ENCODE measurements at regions not wholly inside any gene's neighbourhood (a gene's known extent, or its start where the extent isn't known, plus 50 kb on each side); places are given as distances from the start of the nearest gene placed in this dataset.

- no peaks in the 10 kb centered on the region for H3K36me3 ChIP-seq (ENCODE audit: control insufficient read depth in 2 of 4, insufficient read depth in 4 of 4, low read length in 3 of 4)
- H3K27me3 ChIP-seq (replicated peaks in 1 of 4; ENCODE audit: control insufficient read depth in 3 of 4, extremely low read depth in 1 of 4, insufficient read depth in 3 of 4, low read length in 3 of 4): no peaks in the 10 kb centered on the region
- H2BK20ac ChIP-seq (ENCODE audit: low read length): no peak overlapping the region
- no peaks in the 10 kb centered on the region for H3K23me2 ChIP-seq (ENCODE audit: low read depth, low read length)
- no peak overlapping the region for H3K4ac ChIP-seq (replicated peaks; ENCODE audit: insufficient read length, low read depth, low read length)
- ChIA-PET POLR2A (ENCODE audit: partially characterized antibody) (no interaction called here), CTCF (ENCODE audit: partially characterized antibody) (interaction anchor here (1.8 kb wide), 1 partner anchor 10 kb away, joined by 4 read pairs; no protein-coding TSS in a partner anchor)
- H3K79me2 ChIP-seq (ENCODE audit: control insufficient read depth in 1 of 2, insufficient read depth in 2 of 2, low read length in 2 of 2): no peaks in the 10 kb centered on the region
- no peak overlapping the region for H2BK5ac ChIP-seq (ENCODE audit: low read depth, low read length)
- no peaks in the 10 kb centered on the region for H3K9me3 ChIP-seq (ENCODE audit: insufficient read depth in 2 of 2, low read depth in 1 of 2, low read length in 1 of 2)
- H2AFZ ChIP-seq (ENCODE audit: low read length): no peak overlapping the region
- H2AK5ac ChIP-seq (ENCODE audit: low read depth, low read length): no peak overlapping the region
- H3K14ac ChIP-seq (ENCODE audit: insufficient read length): no peak overlapping the region
- 84% methylated on average over 2 of the region's 2 CpGs; no CpG with 5 or more reads in 1 of the 2 experiments for WGBS, 2 experiments (ENCODE audit: extremely low coverage in 1 of 2, insufficient coverage in 1 of 2, insufficient read length in 1 of 2, insufficient replicate concordance in 2 of 2, low coverage in 1 of 2, low lambda C conversion rate in 2 of 2, missing lambda C conversion rate in 1 of 2)
- no peak overlapping the region for H3K27ac ChIP-seq (ENCODE audit: low read depth, low read length)
- H3K79me1 ChIP-seq (ENCODE audit: low read depth, low read length): no peaks in the 10 kb centered on the region
- no peak overlapping the region for H4K5ac ChIP-seq (ENCODE audit: insufficient read length, low read depth, low read length)
- H4K91ac ChIP-seq (replicated peaks; ENCODE audit: insufficient read length, low read length): no peak overlapping the region
- H3K4me3 ChIP-seq (ENCODE audit: extremely low read depth in 1 of 4, insufficient read depth in 2 of 4, low read depth in 3 of 4, low read length in 4 of 4): no peak overlapping the region
- FAIRE-seq (no peak), DNase-seq (ENCODE audit: low read depth in 1 of 2, low spot score in 2 of 2) (no peak)
- H3K56ac ChIP-seq (replicated peaks; ENCODE audit: insufficient read length, low read depth, low read length): no peak overlapping the region
- H4K8ac ChIP-seq (ENCODE audit: extremely low read depth, insufficient read depth, low read length): no peak overlapping the region
- no peak overlapping the region for H2BK120ac ChIP-seq (replicated peaks; ENCODE audit: low read depth, low read length)
- H3K23ac ChIP-seq (ENCODE audit: insufficient read length): no peak overlapping the region
- H4K20me1 ChIP-seq (replicated peaks in 1 of 2; ENCODE audit: control insufficient read depth in 1 of 2, insufficient read depth in 2 of 2, low read length in 2 of 2): no peaks in the 10 kb centered on the region
- H3K18ac ChIP-seq (ENCODE audit: extremely low read depth, low read length): no peak overlapping the region
- H3K4me1 ChIP-seq (replicated peaks in 1 of 4; ENCODE audit: control insufficient read depth in 3 of 4, insufficient read depth in 4 of 4, low read length in 3 of 4): no peaks in the 10 kb centered on the region
- no peak overlapping the region for H3K9ac ChIP-seq (replicated peaks in 1 of 4; ENCODE audit: extremely low read depth in 1 of 4, low read depth in 3 of 4, low read length in 3 of 4)
- H3K4me2 ChIP-seq (ENCODE audit: insufficient read depth in 1 of 2, low read depth in 2 of 2, low read length in 2 of 2): no peak overlapping the region
- no peak overlapping the region for H2BK12ac ChIP-seq (ENCODE audit: low read depth, low read length)
- H2BK15ac ChIP-seq (ENCODE audit: low read length): no peak overlapping the region
- TF ChIP-seq SP4 (IDR thresholded peaks at IDR 0.05; ENCODE audit: low read length) (no peak), YY1 (IDR thresholded peaks at IDR 0.05; ENCODE audit: low read depth, low read length) (no peak), POLR2AphosphoS5 (IDR thresholded peaks at IDR 0.05; ENCODE audit: low read depth, low read length) (no peak), ASH2L (IDR thresholded peaks at IDR 0.05; ENCODE audit: low read length) (no peak), RXRA (IDR thresholded peaks at IDR 0.05; ENCODE audit: insufficient read depth, low read depth, low read length) (no peak), EP300 (IDR thresholded peaks at IDR 0.05; ENCODE audit: borderline replicate concordance in 1 of 2, low read depth in 2 of 2, low read length in 2 of 2) (no peak), SIN3A (conservative IDR thresholded peaks at IDR 0.05 in 1 of 2, IDR thresholded peaks at IDR 0.05 in 1 of 2; ENCODE audit: low read depth in 1 of 2, low read length in 2 of 2) (no peak), USF2 (IDR thresholded peaks at IDR 0.05; ENCODE audit: low read length) (no peak), SUZ12 (IDR thresholded peaks at IDR 0.05; ENCODE audit: low read length) (no peak), POLR2A (IDR thresholded peaks at IDR 0.05; ENCODE audit: control extremely low read depth in 1 of 2, low read depth in 2 of 2, low read length in 2 of 2) (no peak), TAF7 (optimal IDR thresholded peaks at IDR 0.05; ENCODE audit: borderline replicate concordance, low read depth, low read length) (no peak), TCF12 (IDR thresholded peaks at IDR 0.05; ENCODE audit: low read depth, low read length) (no peak), HDAC6 (IDR thresholded peaks at IDR 0.05; ENCODE audit: low read depth, low read length) (no peak), POU5F1 (IDR thresholded peaks at IDR 0.05; ENCODE audit: low read depth, low read length) (no peak), CHD2 (IDR thresholded peaks at IDR 0.05; ENCODE audit: low read length) (no peak)
Observed at GRCh38 chr17:70775679-70776078, 606.3 kb downstream of the KCNJ2 start.
